ENCODE measurements at regions not wholly inside any gene's neighbourhood (a gene's known extent, or its start where the extent isn't known, plus 50 kb on each side); places are given as distances from the start of the nearest gene placed in this dataset.
A peak's percentile ranks its signal among the peaks of the same experiment; 100 is the strongest.
"Not testable (repeated sequence)": the region's sequence is repeated elsewhere in the genome, so short reads cannot be mapped to it uniquely, and the experiment has no call there.

GRCh38 chr21:16427587-16428087 is 697.9 kb downstream of the USP25 start:
- DNase-seq, result no peak

DNA sequence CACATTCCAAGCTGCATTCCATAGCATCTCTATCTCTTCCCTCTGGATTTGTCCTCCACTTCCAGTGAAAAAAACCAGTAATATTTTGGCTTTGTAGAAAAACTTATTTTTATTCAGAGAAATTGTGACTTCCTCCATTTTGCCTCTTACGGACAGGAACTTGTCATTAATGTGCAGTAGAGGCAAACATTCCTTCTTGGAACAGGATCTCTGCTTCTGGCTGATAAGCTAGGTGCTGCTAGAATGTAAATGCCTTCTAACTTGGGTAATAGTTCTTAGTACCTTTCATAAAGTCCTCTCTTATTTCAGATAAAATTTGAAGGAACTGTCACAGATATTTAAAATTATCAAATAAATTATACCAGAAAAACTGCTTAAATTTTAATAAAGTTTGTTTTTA is 707.8 kb downstream of the USP25 start:
- no peak for DNase-seq

- DNase-seq, result no peak
Measured at GRCh38 chr21:16438761-16439160, 709.0 kb downstream of the USP25 start.

- DNase-seq, result no peak
Measured at GRCh38 chr21:16441789-16442188, 712.0 kb downstream of the USP25 start.

DNA sequence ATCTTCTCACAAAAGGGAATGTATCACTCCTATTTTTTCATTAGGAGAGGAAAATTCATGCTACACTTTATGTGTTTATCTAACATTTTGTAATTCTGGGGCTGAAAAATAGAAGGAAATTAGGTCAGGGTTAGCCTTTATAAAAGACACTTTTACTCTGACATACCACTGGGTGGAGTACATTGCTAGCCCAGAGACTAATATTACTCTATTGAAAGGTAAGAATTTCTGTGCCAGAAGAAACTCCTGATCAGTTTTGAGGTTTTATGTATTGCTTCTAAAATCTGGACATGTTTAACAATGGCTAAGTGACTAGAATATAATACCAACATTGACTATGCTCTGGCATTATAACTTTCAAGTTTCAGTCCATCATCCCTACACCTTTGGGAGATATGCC is 724.6 kb downstream of the USP25 start:
- no peak for DNase-seq

DNA sequence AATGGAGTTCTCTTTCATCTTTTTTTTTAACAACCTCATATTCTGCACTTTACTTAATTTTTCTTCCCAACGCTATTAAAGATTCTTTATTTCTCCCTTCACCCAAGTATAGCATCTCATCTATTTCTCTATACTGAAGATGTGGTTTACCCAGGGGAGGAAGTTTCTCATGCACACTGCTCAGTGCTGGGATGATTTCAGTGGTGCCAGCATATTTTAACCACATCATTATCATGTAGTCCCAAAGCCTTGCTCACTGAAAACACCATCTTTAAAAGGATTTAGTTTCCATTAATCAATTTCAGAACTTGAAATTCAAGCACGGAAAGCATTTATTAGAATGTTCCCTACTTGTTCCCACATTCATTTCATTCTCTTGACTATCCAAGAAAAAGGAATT is 725.7 kb downstream of the USP25 start:
- DNase-seq, result no peak

GRCh38 chr21:16455978-16456377 is 726.2 kb downstream of the USP25 start:
- DNase-seq, result peak; percentile 67

DNA sequence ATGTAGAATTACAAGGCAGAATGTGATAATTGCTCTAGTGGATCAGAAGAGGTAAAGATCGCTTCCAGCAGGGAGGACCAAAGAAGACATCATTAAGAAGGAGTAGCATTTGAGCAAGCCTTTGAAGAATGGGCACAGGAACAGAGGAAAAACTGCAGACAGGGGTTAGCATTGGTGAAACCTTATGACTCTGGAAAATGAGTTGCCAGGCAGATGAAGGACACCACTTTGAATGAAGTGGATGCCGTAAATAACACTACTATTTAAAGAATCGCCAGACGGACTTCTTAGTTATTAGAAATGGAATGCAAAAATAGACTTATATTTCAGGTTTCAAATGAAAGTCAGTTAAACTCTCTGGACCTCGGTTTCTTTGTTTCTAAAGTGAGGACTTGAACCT is 727.7 kb downstream of the USP25 start:
- no peak for DNase-seq

- DNase-seq, result no peak
Measured at GRCh38 chr21:16460936-16461335, 731.2 kb downstream of the USP25 start.

- DNase-seq, result not testable (repeated sequence)
Measured at GRCh38 chr21:16464211-16464889, 734.6 kb downstream of the USP25 start.

DNA sequence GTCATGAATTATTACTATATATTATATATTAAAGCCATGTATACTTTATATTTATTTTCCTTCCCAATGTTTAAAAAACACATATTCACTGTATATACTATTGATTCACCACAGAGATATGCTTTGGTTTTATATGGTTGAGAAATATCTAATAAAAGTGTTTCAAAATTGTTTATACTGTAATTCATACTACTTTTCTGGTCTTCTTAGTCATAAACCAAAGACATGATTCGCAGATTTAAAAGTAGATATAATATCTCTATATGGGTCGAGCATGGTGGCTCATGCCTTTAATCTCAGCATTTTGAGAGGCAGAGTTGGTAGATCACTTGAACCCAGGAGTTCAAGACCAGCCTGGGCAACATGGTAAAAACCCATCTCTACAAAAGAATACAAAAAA is 738.4 kb downstream of the USP25 start:
- DNase-seq, result no peak

GRCh38 chr21:16473988-16474387 is 744.2 kb downstream of the USP25 start:
- DNase-seq, result no peak

DNA sequence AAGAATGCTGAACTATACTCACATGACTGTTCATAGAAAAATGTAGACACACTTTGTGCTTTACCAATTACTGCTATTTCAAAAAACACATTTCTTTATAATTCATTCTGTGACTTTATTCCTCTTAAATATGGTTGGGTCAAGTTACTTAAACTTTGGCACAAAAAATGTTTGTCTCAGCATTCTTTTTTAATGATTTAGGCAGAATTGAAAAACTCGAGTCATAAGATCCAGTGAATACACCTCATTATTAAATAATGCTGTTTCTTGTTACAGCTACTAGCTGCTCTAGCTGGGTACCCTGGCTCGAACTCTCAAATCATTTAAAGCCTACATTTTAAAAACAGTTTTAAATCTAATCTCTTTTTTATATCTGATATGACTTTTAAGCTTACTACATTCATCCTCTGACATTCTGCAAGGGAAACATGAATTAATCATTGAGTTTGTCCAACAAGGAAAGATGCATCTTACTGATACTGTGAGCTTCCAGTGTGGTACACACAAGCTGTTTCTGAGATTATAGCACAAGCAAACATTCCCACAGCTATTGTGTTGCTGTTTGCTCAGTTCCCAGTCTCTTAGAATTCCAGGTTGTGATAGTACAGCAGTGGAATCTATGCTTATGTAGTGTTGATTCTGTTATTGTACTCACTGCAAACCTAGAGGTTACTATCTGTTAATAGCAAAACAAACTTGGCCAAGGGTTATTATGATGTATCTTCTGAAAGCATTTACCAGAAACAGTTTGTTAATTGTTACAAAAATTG is 746.5 kb downstream of the USP25 start:
- no peak for DNase-seq

DNA sequence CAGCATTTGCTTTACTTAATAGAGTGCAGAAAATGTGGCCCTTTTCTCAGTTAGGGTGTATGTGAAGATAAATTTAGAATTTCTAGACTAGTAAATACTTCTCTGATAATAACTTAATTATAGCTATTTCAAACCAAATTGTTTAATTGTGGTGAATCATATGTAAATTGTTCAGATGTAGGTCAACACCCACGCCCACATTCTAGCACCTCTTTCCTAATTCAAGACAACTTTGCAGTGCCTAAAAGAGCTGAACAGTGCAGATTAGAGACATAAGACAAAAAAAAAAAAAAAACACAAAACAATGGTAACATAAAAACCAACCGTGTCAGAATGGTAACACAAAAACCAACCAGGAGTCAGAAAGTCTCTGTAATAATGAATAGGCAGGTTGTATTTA is 758.3 kb downstream of the USP25 start:
- no peak for DNase-seq

GRCh38 chr21:16492356-16492755 is 762.6 kb downstream of the USP25 start:
- no peak for DNase-seq

GRCh38 chr21:16492892-16493291 is 763.1 kb downstream of the USP25 start:
- no peak for DNase-seq

GRCh38 chr21:16496609-16497008 is 766.8 kb downstream of the USP25 start:
- DNase-seq, result no peak

DNA sequence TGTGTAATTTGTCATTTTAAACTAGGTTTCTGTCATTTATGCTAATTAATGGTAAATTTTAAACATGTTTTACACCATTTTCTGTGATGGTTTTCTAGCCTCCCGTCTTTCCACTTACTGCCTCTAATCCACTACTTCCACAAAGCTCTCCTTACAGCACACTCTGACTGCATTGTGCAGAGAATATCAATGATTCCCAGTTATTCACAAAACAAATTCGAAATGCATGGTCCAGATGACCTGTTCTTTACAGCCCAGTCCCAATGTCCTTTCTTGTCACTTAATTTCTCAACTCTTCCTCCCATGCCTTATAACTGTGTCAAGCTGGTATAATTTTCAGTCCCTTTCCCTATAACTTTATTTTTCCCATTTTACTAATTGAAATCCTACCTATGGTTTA is 770.5 kb downstream of the USP25 start:
- no peak for DNase-seq

DNA sequence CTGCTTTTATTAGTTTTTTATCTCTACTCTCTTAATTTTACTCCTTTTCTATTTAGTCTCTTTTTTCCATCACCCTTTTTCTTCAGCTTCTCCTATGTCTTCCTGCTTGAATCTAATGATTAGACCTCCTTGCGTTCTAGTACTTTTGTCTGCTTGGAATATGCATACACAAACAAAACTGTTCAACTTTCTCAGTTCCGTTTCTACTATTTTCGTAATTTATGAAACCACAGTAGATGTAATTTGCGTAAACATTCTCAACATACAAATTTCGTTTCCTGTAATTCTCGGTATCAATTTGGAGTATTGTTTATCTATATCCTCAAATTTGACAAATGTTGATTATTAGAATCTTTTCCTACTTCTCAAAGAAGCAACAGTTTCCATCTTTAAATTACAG is 772.5 kb downstream of the USP25 start:
- DNase-seq, result no peak

DNA sequence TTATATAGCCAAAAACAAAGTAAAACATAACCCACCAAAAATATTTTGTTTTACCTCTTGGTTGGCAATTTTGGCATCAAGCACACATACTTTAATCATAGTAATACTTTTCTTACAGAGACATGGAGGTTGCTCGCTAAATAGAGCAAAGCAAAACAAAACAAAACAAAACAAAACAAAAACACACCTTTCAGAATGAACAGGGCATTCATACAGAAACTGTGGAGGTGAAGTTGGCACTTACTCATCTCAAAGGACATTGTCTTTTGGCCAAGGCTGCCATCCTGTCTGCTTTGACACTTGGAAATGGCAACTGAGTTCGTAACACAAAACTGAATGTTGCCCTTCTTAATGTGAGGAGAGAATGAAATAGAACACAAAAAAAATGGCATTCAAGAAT is 773.1 kb downstream of the USP25 start:
- DNase-seq, result no peak

DNA sequence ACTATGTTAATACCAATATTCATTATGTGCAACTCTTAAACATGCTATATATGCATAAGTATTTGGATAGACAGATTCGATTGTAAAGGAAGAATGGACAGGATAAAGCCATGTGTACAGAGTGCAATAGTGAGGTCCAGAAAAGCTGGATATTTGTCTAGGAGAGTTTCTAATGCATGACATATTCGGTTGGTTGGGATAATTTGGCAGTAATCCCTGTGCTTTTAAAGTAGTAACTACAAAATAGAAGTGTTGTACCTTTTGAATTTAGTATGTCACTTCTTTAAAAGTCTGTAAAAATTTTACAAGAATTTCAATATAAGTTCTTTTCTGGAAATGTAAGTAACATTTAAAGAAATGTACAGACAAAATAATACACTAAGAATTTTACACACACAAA is 774.5 kb downstream of the USP25 start:
- DNase-seq, result no peak

- DNase-seq, result no peak
Measured at GRCh38 chr21:16504766-16505165, 775.0 kb downstream of the USP25 start.

DNA sequence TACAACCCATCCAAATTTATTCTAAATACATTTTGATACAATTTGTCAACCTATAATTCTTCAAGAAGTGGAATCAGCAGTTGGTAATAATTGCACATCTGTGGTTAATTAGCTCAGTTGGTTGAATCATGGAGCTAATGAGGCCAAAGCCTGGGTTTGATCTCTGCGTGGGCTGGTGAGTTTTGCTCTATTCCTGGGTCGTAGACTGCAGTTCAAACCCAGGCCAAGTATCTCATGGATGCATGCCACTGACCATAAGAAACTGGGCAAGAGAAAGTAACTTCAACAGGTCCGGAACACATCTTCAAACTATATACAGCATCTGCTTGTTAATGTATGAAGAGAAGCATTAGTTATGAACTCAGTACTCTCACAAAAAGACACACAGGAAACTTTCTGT is 779.7 kb downstream of the USP25 start:
- DNase-seq, result no peak

- no peak for DNase-seq
Measured at GRCh38 chr21:16514316-16514715, 784.5 kb downstream of the USP25 start.

GRCh38 chr21:16517383-16517782 is 787.6 kb downstream of the USP25 start:
- no peak for DNase-seq

Measured in NCI-H345 (cell line).